Activated CD4-positive, CD25-positive, alpha-beta regulatory T cell treated with anti-CD3 and anti-CD28 coated beads, Interleukin-2, amount 50 U/mL, for 72 hours (primary cell): ENCODE measurements at regions not wholly inside any gene's neighbourhood (a gene's known extent, or its start where the extent isn't known, plus 50 kb on each side); places are given as distances from the start of the nearest gene placed in this dataset.
"Not testable (repeated sequence)": the region's sequence is repeated elsewhere in the genome, so short reads cannot be mapped to it uniquely, and the experiment has no call there.

ENCODE experiments used
- DNase-seq: peaks from one replicate; pipeline ENCODE4 v3.0.0; 2021

- DNase-seq = no peak
Measured at GRCh38 chr11:25527841-25528240, 804.1 kb upstream of the ANO3 start.

- no peak for DNase-seq
Measured at GRCh38 chr11:25529572-25529971, 802.4 kb upstream of the ANO3 start.

GRCh38 chr11:25535467-25536272, 796.3 kb upstream of the ANO3 start:
- DNase-seq = no peak

- no peak for DNase-seq
Measured at GRCh38 chr11:25536289-25536688, 795.6 kb upstream of the ANO3 start.

- no peak for DNase-seq
Measured at GRCh38 chr11:25537393-25537792, 794.5 kb upstream of the ANO3 start.

GRCh38 chr11:25547292-25547691, 784.6 kb upstream of the ANO3 start:
- DNase-seq = no peak

GRCh38 chr11:25562417-25562816, 769.5 kb upstream of the ANO3 start:
- no peak for DNase-seq

GRCh38 chr11:25565846-25566245, 766.1 kb upstream of the ANO3 start:
- DNase-seq = no peak

GRCh38 chr11:25566298-25567200, 765.4 kb upstream of the ANO3 start:
- DNase-seq = no peak

GRCh38 chr11:25576320-25576719, 755.6 kb upstream of the ANO3 start:
- no peak for DNase-seq

- DNase-seq = not testable (repeated sequence)
Measured at GRCh38 chr11:25579554-25579953, 752.4 kb upstream of the ANO3 start.

GRCh38 chr11:25583596-25583995, 748.3 kb upstream of the ANO3 start:
- DNase-seq = no peak

GRCh38 chr11:25587496-25587895, 744.4 kb upstream of the ANO3 start:
- no peak for DNase-seq

- DNase-seq = no peak
Measured at GRCh38 chr11:25593221-25593620, 738.7 kb upstream of the ANO3 start.

- no peak for DNase-seq
Measured at GRCh38 chr11:25596701-25597100, 735.2 kb upstream of the ANO3 start.

- DNase-seq = no peak
Measured at GRCh38 chr11:25597696-25598095, 734.2 kb upstream of the ANO3 start.

GRCh38 chr11:25602149-25602548, 729.8 kb upstream of the ANO3 start:
- no peak for DNase-seq

GRCh38 chr11:25602959-25603358, 729.0 kb upstream of the ANO3 start:
- no peak for DNase-seq

GRCh38 chr11:25612806-25613205, 719.1 kb upstream of the ANO3 start:
- no peak for DNase-seq

GRCh38 chr11:25613451-25613850, 718.5 kb upstream of the ANO3 start:
- no peak for DNase-seq

GRCh38 chr11:25613865-25614264, 718.1 kb upstream of the ANO3 start:
- DNase-seq = no peak

GRCh38 chr11:25615069-25615468, 716.9 kb upstream of the ANO3 start:
- DNase-seq = no peak

GRCh38 chr11:25615841-25616240, 716.1 kb upstream of the ANO3 start:
- DNase-seq = no peak

GRCh38 chr11:25625094-25625493, 706.8 kb upstream of the ANO3 start:
- no peak for DNase-seq
